ENCODE measurements at regions not wholly inside any gene's neighbourhood (a gene's known extent, or its start where the extent isn't known, plus 50 kb on each side); places are given as distances from the start of the nearest gene placed in this dataset.
A peak's percentile ranks its signal among the peaks of the same experiment; 100 is the strongest.

- H3K4me3 Mint-ChIP-seq: no peak overlapping the region
- H3K36me3 Mint-ChIP-seq: no peaks in the 10 kb centered on the region
- no peak overlapping the region for H3K27ac Mint-ChIP-seq
- ATAC-seq (replicated peaks): no peak
- peaks cover 0 to 5% of the 10 kb centered on the region in 2 donors for H3K4me1 Mint-ChIP-seq
- no peak for DNase-seq
- H3K9me3 Mint-ChIP-seq: no peaks in the 10 kb centered on the region
- H3K27me3 Mint-ChIP-seq: no peaks in the 10 kb centered on the region
These were observed 437.9 kb downstream of the PIK3R1 start for GRCh38 chr5:68653471-68653870.

GRCh38 chr5:68657055-68657961, 436.5 kb upstream of the SLC30A5 start:
- Mint-ChIP-seq H3K36me3 (no peaks in the 10 kb centered on the region), H3K27ac (peak overlapping the region; percentile 4), H3K4me1 (peaks cover 0 to 5% of the 10 kb centered on the region in 2 donors), H3K4me3 (no peak overlapping the region), H3K9me3 (no peaks in the 10 kb centered on the region), H3K27me3 (no peaks in the 10 kb centered on the region)
- ATAC-seq (replicated peaks) (peak; percentile 33 to 76), DNase-seq (no peak)

DNA sequence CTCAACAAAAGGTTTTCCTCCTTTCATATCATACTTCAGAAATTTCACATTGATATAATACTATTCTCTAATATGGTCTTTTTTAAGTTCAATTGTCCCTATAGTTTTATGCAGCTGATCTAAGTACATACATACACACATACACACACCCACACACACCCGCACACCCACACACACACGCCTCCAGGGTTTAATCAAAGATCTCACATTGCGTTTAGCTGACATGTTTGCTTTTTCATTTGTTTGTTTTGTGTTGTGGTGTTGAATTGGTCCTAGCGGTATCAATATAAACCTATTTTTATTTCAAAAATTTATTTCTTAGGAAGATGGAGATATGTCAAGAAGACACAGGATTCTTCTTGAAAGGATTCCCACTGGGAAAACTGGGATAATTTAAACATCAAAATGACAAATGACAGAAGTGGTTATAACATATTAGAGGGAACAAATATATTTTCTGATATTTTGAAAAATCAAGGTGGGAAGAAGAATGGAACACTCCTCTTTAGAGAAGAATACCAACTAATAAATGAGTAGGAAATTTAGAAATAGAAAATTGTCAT, 434.9 kb upstream of the SLC30A5 start:
- no peak overlapping the region for H3K4me3 Mint-ChIP-seq
- DNase-seq (no peak), ATAC-seq (replicated peaks) (no peak)
- peaks cover 0 to 5% of the 10 kb centered on the region in 2 donors for H3K4me1 Mint-ChIP-seq
- no peak overlapping the region for H3K27ac Mint-ChIP-seq
- H3K27me3 Mint-ChIP-seq: no peaks in the 10 kb centered on the region
- H3K9me3 Mint-ChIP-seq: no peaks in the 10 kb centered on the region
- H3K36me3 Mint-ChIP-seq: no peaks in the 10 kb centered on the region

DNA sequence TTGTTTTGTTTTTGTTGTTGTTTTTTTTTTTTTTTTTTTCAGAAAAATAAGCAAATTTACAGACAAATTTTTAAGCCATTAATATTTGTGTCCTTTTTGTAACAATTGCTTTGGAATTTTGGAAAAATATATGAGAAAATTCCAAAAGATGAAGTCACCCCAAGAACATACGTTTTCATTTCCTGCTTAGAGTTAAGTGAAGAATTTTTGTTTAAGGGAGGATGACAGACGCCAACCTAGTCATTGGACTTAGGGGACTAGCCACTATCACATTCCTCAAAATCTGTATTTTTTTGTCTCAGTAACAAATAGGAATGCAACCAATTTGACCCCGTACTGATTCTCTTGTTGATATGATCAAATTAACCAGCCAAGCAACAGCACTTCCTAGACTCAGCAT, 433.9 kb upstream of the SLC30A5 start:
- H3K36me3 Mint-ChIP-seq: no peaks in the 10 kb centered on the region
- peaks cover 0 to 5% of the 10 kb centered on the region in 2 donors for H3K4me1 Mint-ChIP-seq
- no peak overlapping the region for H3K4me3 Mint-ChIP-seq
- ATAC-seq (replicated peaks) (no peak), DNase-seq (no peak)
- no peaks in the 10 kb centered on the region for H3K27me3 Mint-ChIP-seq
- H3K27ac Mint-ChIP-seq: no peak overlapping the region
- H3K9me3 Mint-ChIP-seq: no peaks in the 10 kb centered on the region

DNA sequence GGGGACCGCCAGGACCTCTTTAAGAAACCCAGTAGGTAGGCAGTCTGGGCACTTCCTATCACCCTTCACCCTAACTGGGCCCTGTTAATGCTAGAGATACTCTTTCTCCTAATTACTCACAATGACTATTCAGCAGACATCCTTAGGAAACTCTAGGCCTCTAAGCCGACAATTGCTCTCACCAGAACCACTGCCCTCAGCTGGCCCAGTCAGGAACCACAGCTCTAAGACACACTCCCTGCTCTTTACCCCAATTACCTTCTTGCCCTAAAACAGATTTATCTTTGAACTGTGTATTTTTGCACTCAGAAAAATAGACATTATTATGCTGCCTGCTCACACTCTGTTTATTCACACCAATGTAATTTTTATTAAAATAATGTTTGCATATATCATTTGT, 432.6 kb upstream of the SLC30A5 start:
- Mint-ChIP-seq H3K4me3 (no peak overlapping the region), H3K27ac (no peak overlapping the region), H3K27me3 (no peaks in the 10 kb centered on the region), H3K4me1 (peaks cover 0 to 5% of the 10 kb centered on the region in 2 donors), H3K9me3 (no peaks in the 10 kb centered on the region), H3K36me3 (no peaks in the 10 kb centered on the region)
- DNase-seq (no peak), ATAC-seq (replicated peaks) (peak; percentile 69 to 72)

DNA sequence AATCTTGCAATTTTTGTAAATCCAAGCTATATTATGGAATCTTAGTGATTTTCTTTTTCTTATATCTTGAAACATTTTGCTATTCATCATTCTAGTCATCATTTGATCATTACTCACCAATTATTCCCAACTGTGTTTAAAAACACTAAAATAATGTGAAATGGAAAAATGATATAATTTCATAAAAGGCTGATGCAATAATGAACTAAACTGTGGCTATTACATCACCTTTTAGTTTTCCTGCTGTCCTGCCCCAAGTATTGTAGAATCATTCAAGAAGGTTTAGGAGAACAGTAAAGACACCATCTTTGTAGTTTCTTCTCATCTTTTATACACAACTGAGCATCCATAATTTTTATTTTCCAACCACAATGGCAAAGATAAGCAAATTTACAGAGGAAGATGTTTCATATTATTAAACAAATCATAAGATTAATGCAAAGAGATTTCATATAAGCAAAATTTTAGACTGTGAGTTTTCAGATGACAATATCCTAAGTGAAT, 431.0 kb upstream of the SLC30A5 start:
- DNase-seq (no peak), ATAC-seq (replicated peaks) (no peak)
- Mint-ChIP-seq H3K4me1 (no peaks in the 10 kb centered on the region), H3K27me3 (no peaks in the 10 kb centered on the region), H3K36me3 (no peaks in the 10 kb centered on the region), H3K4me3 (no peak overlapping the region), H3K27ac (no peak overlapping the region), H3K9me3 (no peaks in the 10 kb centered on the region)

- peaks cover 5 to 12% of the 10 kb centered on the region in 2 donors for H3K4me1 Mint-ChIP-seq
- peaks cover 0 to 8% of the 10 kb centered on the region in 2 donors for H3K27me3 Mint-ChIP-seq
- DNase-seq (no peak), ATAC-seq (replicated peaks) (no peak)
- no peaks in the 10 kb centered on the region for H3K36me3 Mint-ChIP-seq
- no peak overlapping the region for H3K4me3 Mint-ChIP-seq
- no peak overlapping the region for H3K27ac Mint-ChIP-seq
- H3K9me3 Mint-ChIP-seq: no peaks in the 10 kb centered on the region
These were observed 423.8 kb upstream of the SLC30A5 start for GRCh38 chr5:68669864-68670575.

- Mint-ChIP-seq H3K9me3 (no peaks in the 10 kb centered on the region), H3K27me3 (peaks cover 0 to 8% of the 10 kb centered on the region in 2 donors), H3K4me3 (no peak overlapping the region), H3K36me3 (no peaks in the 10 kb centered on the region), H3K27ac (no peak overlapping the region), H3K4me1 (peaks cover 5 to 15% of the 10 kb centered on the region in 2 donors)
- ATAC-seq (replicated peaks) (no peak), DNase-seq (no peak)
These were observed 420.6 kb upstream of the SLC30A5 start for GRCh38 chr5:68673106-68673822.

- no peaks in the 10 kb centered on the region for H3K36me3 Mint-ChIP-seq
- no peak overlapping the region for H3K27ac Mint-ChIP-seq
- no peak overlapping the region for H3K4me3 Mint-ChIP-seq
- H3K9me3 Mint-ChIP-seq: no peaks in the 10 kb centered on the region
- H3K27me3 Mint-ChIP-seq: peaks cover 0 to 8% of the 10 kb centered on the region in 2 donors
- DNase-seq (no peak), ATAC-seq (replicated peaks) (no peak)
- H3K4me1 Mint-ChIP-seq: peaks cover 5 to 20% of the 10 kb centered on the region in 2 donors
These were observed 420.0 kb upstream of the SLC30A5 start for GRCh38 chr5:68673823-68674180.

DNA sequence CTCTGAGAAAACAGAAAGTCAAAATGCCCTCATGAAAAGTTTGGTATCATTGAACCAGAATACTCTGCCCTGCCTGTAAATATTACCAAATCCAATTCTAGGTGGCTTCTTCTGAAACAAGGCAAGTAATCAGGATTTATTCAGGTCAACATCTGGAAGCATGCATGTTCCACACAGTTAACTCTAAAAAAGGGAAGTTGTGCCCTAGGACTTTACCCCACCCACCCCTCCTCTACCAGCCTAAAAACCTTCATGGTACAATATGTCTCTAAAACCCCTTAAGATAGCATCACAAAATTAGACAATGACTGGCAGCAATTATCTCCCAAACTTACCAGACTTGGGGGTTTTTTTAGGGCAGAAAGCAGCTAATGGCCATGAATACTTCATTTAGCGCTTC, 414.8 kb upstream of the SLC30A5 start:
- Mint-ChIP-seq H3K4me3 (no peak overlapping the region), H3K27me3 (peaks cover 5 to 7% of the 10 kb centered on the region in 2 donors), H3K27ac (no peak overlapping the region), H3K4me1 (peaks cover 17 to 26% of the 10 kb centered on the region in 2 donors), H3K36me3 (no peaks in the 10 kb centered on the region), H3K9me3 (no peaks in the 10 kb centered on the region)
- no peak for DNase-seq
- no peak for ATAC-seq (replicated peaks)

GRCh38 chr5:68680366-68680765, 413.4 kb upstream of the SLC30A5 start:
- peaks cover 14 to 26% of the 10 kb centered on the region in 2 donors for H3K4me1 Mint-ChIP-seq
- no peaks in the 10 kb centered on the region for H3K36me3 Mint-ChIP-seq
- H3K27ac Mint-ChIP-seq: no peak overlapping the region
- ATAC-seq (replicated peaks) (no peak), DNase-seq (no peak)
- H3K4me3 Mint-ChIP-seq: no peak overlapping the region
- peaks cover 5 to 17% of the 10 kb centered on the region in 2 donors for H3K27me3 Mint-ChIP-seq
- no peaks in the 10 kb centered on the region for H3K9me3 Mint-ChIP-seq

DNA sequence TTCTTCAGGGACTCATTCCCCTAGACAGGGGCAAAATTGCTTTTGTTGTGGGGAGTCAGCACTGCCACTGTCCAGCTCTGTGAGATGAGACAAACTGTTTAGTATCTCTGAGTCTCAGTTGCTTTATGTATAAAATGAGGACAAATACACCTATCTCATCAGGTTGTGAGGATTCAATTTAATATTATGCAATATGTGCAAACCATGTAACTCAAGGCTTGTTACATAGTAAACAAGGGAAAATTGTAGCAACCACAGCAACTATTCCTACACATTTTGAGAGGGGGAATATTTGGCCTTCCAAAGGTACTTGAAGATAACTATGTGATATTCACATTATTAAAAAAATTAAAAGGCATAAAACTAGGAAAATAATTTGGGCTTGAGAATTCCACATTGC, 411.9 kb upstream of the SLC30A5 start:
- DNase-seq (no peak), ATAC-seq (replicated peaks) (no peak)
- Mint-ChIP-seq H3K27me3 (peaks cover 5 to 17% of the 10 kb centered on the region in 2 donors), H3K27ac (no peak overlapping the region), H3K4me3 (no peak overlapping the region), H3K9me3 (no peaks in the 10 kb centered on the region), H3K36me3 (no peaks in the 10 kb centered on the region), H3K4me1 (peaks cover 14 to 33% of the 10 kb centered on the region in 2 donors)

DNA sequence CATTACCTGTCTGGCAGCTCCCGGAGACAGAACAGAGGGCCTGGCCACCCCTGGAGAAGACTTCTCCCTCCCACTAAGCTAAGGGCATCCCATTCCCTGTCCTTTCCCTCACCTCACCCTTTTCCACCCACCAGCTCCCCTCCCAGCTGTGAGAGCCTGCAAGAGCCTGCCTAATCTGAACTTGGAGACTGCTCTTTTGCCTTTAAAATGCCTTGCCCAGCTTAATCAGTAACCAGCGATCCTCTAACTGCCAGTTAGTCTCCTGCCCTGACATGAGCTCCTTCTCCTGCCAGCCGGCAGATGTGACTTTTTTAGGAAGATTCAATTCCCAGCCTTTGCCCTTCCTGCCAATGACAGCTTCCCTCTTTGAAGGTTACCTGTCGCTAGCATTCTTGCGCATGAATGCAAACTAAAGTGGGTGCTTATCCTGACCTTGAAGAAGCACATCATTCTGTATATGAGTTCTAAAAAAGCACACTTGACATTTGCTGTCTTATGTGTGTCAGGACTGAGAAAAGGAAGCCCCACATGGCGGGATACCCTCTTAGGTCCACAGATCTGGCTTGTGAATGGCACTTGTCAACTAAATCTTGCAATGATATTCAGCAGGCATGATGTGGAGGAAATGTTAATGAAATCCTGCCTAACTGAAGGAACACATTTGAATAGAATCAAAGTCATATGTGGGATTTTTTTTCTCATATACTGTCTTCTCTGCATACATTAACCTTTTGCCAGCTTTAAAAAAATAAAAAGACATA, 411.2 kb upstream of the SLC30A5 start:
- Mint-ChIP-seq H3K27ac (peak overlapping the region; percentile 78), H3K9me3 (no peaks in the 10 kb centered on the region), H3K4me3 (no peak overlapping the region), H3K36me3 (no peaks in the 10 kb centered on the region), H3K4me1 (peaks cover 14 to 33% of the 10 kb centered on the region in 2 donors), H3K27me3 (peaks cover 5 to 17% of the 10 kb centered on the region in 2 donors)
- DNase-seq (no peak), ATAC-seq (replicated peaks) (no peak)
